ENCODE measurements at regions not wholly inside any gene's neighbourhood (a gene's known extent, or its start where the extent isn't known, plus 50 kb on each side); places are given as distances from the start of the nearest gene placed in this dataset.
"Not testable (repeated sequence)": the region's sequence is repeated elsewhere in the genome, so short reads cannot be mapped to it uniquely, and the experiment has no call there.

DNA sequence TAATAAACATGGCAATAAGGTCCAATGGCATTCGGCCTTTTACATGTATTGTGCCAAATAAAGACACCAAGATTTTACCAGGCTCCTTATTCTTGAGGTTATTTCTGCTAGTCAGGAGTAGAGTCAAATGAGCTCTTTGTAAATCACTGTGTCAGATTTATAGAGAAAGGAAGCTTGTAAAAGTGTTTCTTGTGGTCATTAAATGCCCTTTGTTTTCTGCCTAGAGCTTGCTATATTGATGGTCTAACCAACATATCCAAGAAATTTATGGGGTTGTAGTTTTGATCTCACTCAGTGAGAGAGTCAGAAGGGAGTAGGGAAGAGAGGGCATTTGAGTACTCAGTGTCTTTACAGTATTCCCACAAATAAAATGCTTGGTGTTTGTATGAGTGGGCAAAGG lies 86.2 kb upstream of the FRMPD4 start:
- DNase-seq (ENCODE audit: low read depth), result no peak

DNA sequence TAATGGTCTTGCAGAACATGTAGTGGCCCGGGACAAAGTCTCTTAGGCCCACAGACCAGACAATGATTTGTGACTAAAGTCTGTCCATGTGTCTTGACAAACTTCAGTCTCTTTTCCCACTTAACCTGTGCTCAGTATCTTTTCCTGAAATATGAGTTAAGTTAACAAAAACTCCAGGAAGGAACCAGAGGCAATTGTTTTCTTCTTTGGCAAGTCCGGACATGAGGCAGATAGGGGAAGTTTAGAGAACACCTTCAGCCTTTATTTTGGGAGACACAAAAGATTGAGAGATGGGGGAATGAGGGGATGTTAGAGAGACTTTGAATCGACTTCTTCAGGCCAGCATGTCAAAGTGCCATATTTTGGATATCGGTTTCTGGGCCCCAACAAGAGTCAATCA lies 80.2 kb upstream of the FRMPD4 start:
- DNase-seq (ENCODE audit: low read depth), result no peak

DNA sequence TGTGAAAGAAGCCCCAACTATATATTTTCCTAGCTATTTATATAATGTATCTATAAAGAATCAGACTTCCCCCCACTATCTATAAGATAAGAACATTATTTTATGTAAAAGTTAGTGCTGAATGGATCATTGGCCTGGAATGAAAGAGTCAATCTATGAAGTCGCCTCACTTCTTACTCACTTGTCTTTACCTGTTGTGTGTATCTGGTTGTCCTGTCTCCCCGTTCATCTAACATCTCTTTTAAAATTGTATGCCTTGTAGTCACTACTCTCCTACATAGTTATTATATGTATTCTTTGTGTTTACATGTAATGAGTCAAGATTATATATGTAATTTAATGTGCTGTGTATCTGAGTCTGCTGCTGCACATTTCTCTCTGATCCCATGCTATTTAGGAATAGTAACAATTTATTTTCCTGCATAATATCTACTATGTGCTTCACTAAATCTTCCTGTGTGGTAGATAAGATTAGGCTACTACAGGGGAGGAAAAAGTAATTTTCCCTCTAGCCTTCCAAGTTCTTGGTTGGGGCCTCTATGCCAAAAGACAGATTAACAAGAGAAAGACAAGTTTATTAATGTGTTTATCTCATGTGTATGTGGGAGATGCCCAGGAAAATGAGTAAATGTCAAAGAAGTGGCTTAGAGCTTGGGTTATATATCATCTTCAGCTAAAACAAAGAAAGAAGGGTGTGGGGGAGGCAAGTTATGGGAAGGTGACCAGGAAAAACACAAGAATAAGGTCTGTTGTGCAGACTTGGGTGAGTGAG lies 77.6 kb upstream of the FRMPD4 start:
- no peak for DNase-seq (ENCODE audit: low read depth)

DNA sequence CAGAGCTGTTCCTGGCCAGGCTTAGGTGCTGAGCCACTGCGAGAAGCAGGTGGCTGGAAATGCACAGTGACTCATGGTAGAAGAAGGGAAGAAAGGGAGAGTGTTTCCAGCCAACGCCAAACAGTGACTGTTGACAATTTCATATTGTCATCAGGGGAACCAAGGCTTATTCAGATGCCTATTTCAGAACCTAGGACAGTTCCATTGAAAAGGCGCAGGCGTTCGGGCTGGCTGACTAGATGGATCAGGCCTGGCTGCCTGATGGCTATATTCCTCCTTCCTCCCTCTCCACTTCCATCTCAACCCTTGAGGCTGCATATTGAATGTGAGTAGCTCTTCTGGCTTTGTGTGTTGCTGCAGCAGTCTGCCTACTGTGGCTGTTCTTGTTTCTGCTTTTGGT lies 73.0 kb upstream of the FRMPD4 start:
- no peak for DNase-seq (ENCODE audit: low read depth)

DNA sequence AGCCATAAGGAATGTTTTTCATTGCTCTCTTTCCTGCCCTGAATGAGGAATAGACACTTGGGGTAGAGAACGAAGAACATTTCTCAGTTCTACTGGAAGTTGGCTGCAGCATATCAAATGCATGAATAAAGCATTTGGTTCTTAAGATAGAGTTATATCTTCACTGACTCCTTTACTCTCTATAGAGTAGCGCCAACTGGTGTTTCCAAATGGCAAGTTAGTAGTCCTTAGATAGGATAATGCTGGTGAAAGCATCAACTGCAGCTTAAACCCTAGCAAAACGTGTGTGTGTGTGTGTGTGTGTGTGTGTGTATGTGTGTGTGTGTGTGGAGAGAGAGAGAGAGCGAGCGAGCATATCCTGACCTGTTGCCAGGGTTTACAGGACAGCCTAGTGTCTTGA lies 62.2 kb upstream of the FRMPD4 start:
- no peak for DNase-seq (ENCODE audit: low read depth)

DNA sequence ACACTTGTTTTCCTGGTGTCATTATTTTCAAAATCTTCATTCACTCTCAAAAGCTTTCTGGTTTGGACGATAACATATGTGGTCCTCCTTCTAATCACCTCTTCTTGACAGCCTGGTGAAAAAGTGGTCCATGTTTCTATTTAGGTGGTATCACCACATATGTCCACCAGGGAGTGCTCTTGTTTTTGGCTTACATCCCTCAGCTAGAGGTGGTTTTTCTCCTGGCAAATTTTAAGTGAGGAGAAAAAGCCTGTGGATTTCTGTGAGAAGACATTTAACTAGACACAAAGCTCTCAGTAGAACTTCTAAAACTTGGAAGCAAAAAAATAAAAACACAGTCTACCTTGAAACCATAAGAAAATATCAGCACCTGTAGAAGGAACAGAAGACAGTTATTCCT lies 58.0 kb upstream of the FRMPD4 start:
- DNase-seq (ENCODE audit: low read depth), result peak; percentile 0

DNA sequence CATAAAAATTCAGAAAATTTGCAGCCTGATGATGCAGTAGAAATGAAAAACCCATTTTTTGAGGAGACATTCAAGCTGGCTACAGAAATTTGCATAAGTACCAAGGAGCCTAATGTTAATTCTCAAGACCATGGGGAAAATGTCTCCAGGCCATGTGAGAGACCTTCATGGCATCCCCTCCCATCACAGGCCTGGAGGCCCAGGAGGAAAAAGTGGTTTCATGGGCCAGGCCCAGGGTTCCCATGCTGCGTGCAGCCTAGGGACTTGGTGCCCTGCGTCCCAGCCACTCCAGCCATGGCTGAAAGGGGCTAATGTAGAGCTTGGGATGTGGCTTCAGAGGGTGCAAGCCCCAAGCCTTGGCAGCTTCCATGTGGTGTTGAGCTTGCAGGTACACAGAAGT lies 55.3 kb upstream of the FRMPD4 start:
- DNase-seq (ENCODE audit: low read depth), result not testable (repeated sequence)
